GM12878 (cell line): ENCODE measurements at regions not wholly inside any gene's neighbourhood (a gene's known extent, or its start where the extent isn't known, plus 50 kb on each side); places are given as distances from the start of the nearest gene placed in this dataset.

Experiments used
- ATAC-seq: fragments of 200-7000 bp; cut with Tn5 transposase; 3 replicates; pipeline ENCODE4 v1.9.1; 2020; ENCODE audit warnings: mild to moderate bottlenecking, moderate library complexity
- BruUV-seq: library from RNA; stranded (reverse); fragments of 400-500 nt; replicated peaks from 2 replicates; lab custom pipeline; 2021; lab: Mats Ljungman, UMichigan
- CTCF ChIA-PET: fragments of 300-600 bp; sonication (Branson Sonifier 250); formaldehyde crosslinking; extraction: SDS; loops from one replicate; lab custom pipeline; 2021; ENCODE audit warnings: inconsistent platforms; lab: Yijun Ruan, JAX
- POLR2A ChIA-PET: fragments of 350-600 bp; formaldehyde crosslinking; extraction: SDS; loops from one replicate; lab custom pipeline; 2021; ENCODE audit warnings: inconsistent platforms; lab: Charles Lee
- RAD21 ChIA-PET: fragments of 300-600 bp; sonication (Branson Sonifier 250); formaldehyde crosslinking; loops from one replicate; lab custom pipeline; 2023; ENCODE audit warnings: antibody characterized with exemption; ENCODE audit not compliant: unreplicated experiment; lab: Charles Lee
- SMC1A ChIA-PET: fragments of 300-600 bp; sonication (Branson Sonifier 250); formaldehyde crosslinking; loops from one replicate; lab custom pipeline; 2023; ENCODE audit not compliant: unreplicated experiment, uncharacterized antibody; lab: Charles Lee
- DNase-seq: peaks from one replicate; pipeline ENCODE4 v3.0.0-alpha.2; 2011; ENCODE audit warnings: low read depth, low spot score
- FAIRE-seq: peaks from 3 replicates; lab custom pipeline; 2011; peaks lifted over from hg19 to GRCh38; lab: Jason Lieb, UNC
- H2AFZ ChIP-seq: 2 replicates; pipeline ENCODE4 v1.6.0; 2011; ENCODE audit warnings: low read depth, low read length, control low read depth; ENCODE audit not compliant: control insufficient read depth
- H3K27ac ChIP-seq: 2 replicates; pipeline ENCODE4 v1.5.1; 2011; ENCODE audit warnings: control low read depth; ENCODE audit not compliant: control insufficient read depth, insufficient read depth
- H3K27me3 ChIP-seq, 2 experiments: replicated peaks in 1 of 2; 2 replicates each; pipeline versions ENCODE4 v1.6.0 to v1.6.1; 2011; ENCODE audit warnings: low read length in 1 of 2; ENCODE audit not compliant: control insufficient read depth in 2 of 2, insufficient read depth in 2 of 2
- H3K36me3 ChIP-seq, 2 experiments: 2 replicates each; pipeline ENCODE4 v1.5.1; 2011; ENCODE audit warnings: low read length in 1 of 2; ENCODE audit not compliant: control insufficient read depth in 2 of 2, insufficient read depth in 2 of 2
- H3K4me1 ChIP-seq: 2 replicates; pipeline ENCODE4 v1.6.1; 2011; ENCODE audit warnings: mild to moderate bottlenecking, low read length, moderate library complexity, mixed read lengths; ENCODE audit not compliant: control insufficient read depth, insufficient read depth
- H3K4me2 ChIP-seq: 2 replicates; pipeline ENCODE4 v1.6.0; 2011; ENCODE audit warnings: control low read depth; ENCODE audit not compliant: control insufficient read depth, insufficient read depth
- H3K4me3 ChIP-seq: fragments of 200-600 bp; sonication (generic); 2 replicates; pipeline ENCODE4 v1.5.1; 2016
- H3K79me2 ChIP-seq: 2 replicates; pipeline ENCODE4 v1.6.0; 2011; ENCODE audit warnings: low read length; ENCODE audit not compliant: control insufficient read depth, insufficient read depth
- H3K9ac ChIP-seq: 2 replicates; pipeline ENCODE4 v1.8.0; 2011; ENCODE audit warnings: low read length, control low read depth, mixed read lengths; ENCODE audit not compliant: control insufficient read depth, insufficient read depth
- H3K9me3 ChIP-seq: replicated peaks from 3 replicates; pipeline ENCODE4 v1.5.1; 2011; ENCODE audit warnings: mild to moderate bottlenecking, low read length; ENCODE audit not compliant: control insufficient read depth, insufficient read depth
- H4K20me1 ChIP-seq: 2 replicates; pipeline ENCODE4 v1.6.0; 2011; ENCODE audit not compliant: control insufficient read depth, insufficient read depth
- ATF7 ChIP-seq: fragments of 450-650 bp; IDR thresholded peaks from 2 replicates; pipeline ENCODE4 v1.6.1; 2016; ENCODE audit warnings: low read depth, mild to moderate bottlenecking
- BMI1 ChIP-seq: fragments of 450-650 bp; IDR thresholded peaks from 2 replicates; pipeline ENCODE4 v1.6.1; 2016; ENCODE audit warnings: mild to moderate bottlenecking, moderate library complexity, borderline replicate concordance
- CBX5 ChIP-seq: sonication (generic); IDR thresholded peaks from 2 replicates; pipeline ENCODE4 v1.6.1; 2016; ENCODE audit warnings: low read depth, moderate library complexity, mild to moderate bottlenecking, inconsistent platforms
- CHD1 ChIP-seq: IDR thresholded peaks from 2 replicates; pipeline ENCODE4 v1.6.1; 2012; ENCODE audit warnings: low read depth, low read length, improper control_type of control experiment
- CREM ChIP-seq: IDR thresholded peaks from 2 replicates; pipeline ENCODE4 v1.6.1; 2014; ENCODE audit warnings: antibody characterized with exemption, low read depth
- EED ChIP-seq: sonication (generic); IDR thresholded peaks from 2 replicates; pipeline ENCODE4 v1.6.1; 2016; ENCODE audit warnings: antibody characterized with exemption, low read depth
- EGR1 ChIP-seq, 2 experiments: IDR thresholded peaks; 1 replicate in 1 of 2; 2 replicates in 1 of 2; pipeline ENCODE4 v1.6.1; 2011 to 2012; ENCODE audit warnings: low read depth in 2 of 2, low read length in 2 of 2, borderline replicate concordance in 1 of 2, mild to moderate bottlenecking in 1 of 2, moderate library complexity in 1 of 2
- FOXM1 ChIP-seq: IDR thresholded peaks from 2 replicates; pipeline ENCODE4 v1.6.1; 2012; ENCODE audit warnings: low read depth, mild to moderate bottlenecking, inconsistent platforms, low read length, moderate library complexity
- IKZF1 ChIP-seq: fragments of 450-650 bp; conservative IDR thresholded peaks from 2 replicates; pipeline ENCODE4 v1.6.1; 2017; ENCODE audit warnings: antibody characterized with exemption, mild to moderate bottlenecking
- KLF5 ChIP-seq: fragments of 450-650 bp; IDR thresholded peaks from 2 replicates; pipeline ENCODE4 v1.6.1; 2014; ENCODE audit warnings: mild to moderate bottlenecking; ENCODE audit not compliant: partially characterized antibody
- LARP7 ChIP-seq: fragments of 450-650 bp; IDR thresholded peaks from 2 replicates; pipeline ENCODE4 v1.6.1; 2017; ENCODE audit warnings: mild to moderate bottlenecking
- MXI1 ChIP-seq: fragments of 150-350 bp; IDR thresholded peaks from 2 replicates; pipeline ENCODE4 v1.6.1; 2011; ENCODE audit warnings: low read depth, mild to moderate bottlenecking, inconsistent platforms, low read length, improper control_type of control experiment
- NFYB ChIP-seq: IDR thresholded peaks from 2 replicates; pipeline ENCODE4 v1.6.1; 2011; ENCODE audit warnings: low read depth, mild to moderate bottlenecking, low read length, improper control_type of control experiment, moderate library complexity; ENCODE audit not compliant: insufficient read depth
- NKRF ChIP-seq: fragments of 450-650 bp; conservative IDR thresholded peaks from 2 replicates; pipeline ENCODE4 v1.6.1; 2017; ENCODE audit warnings: mild to moderate bottlenecking, moderate library complexity
- POLR2AphosphoS2 ChIP-seq: IDR thresholded peaks from 2 replicates; pipeline ENCODE4 v1.6.1; 2011; ENCODE audit warnings: low read depth, mild to moderate bottlenecking, low read length, improper control_type of control experiment, moderate library complexity
- RCOR1 ChIP-seq: conservative IDR thresholded peaks from 2 replicates; pipeline ENCODE4 v1.6.1; 2012; ENCODE audit warnings: low read depth, low read length, improper control_type of control experiment
- SREBF1 ChIP-seq: IDR thresholded peaks from 2 replicates; pipeline ENCODE4 v1.6.1; 2012; ENCODE audit warnings: mild to moderate bottlenecking, low read length
- TBL1XR1 ChIP-seq: IDR thresholded peaks from 2 replicates; pipeline ENCODE4 v1.6.1; 2012; ENCODE audit warnings: low read depth, low read length, improper control_type of control experiment
- TCF12 ChIP-seq: IDR thresholded peaks from 2 replicates; pipeline ENCODE4 v1.6.1; 2011; ENCODE audit warnings: low read depth, mild to moderate bottlenecking, low read length
- ZNF217 ChIP-seq: fragments of 450-650 bp; IDR thresholded peaks from 2 replicates; pipeline ENCODE4 v1.6.1; 2017; ENCODE audit warnings: antibody characterized with exemption, mild to moderate bottlenecking
- WGBS: methylation state at CpG from one replicate; pipeline ENCODE4 v1.1.6; 2016; ENCODE audit warnings: low lambda C conversion rate; ENCODE audit not compliant: insufficient replicate concordance, insufficient coverage; ENCODE audit errors: missing lambda C conversion rate; 5-methylcytosine and 5-hydroxymethylcytosine counted together
- in situ Hi-C: fragments of 300-500 bp; cut with MboI; formaldehyde crosslinking; loops from 9 replicates; pipeline ENCODE4 v1.14.3; 2018; ENCODE audit warnings: mixed read lengths
- intact Hi-C: fragments of 100-400 bp; cut with micrococcal nuclease; formaldehyde crosslinking; loops from one replicate; pipeline ENCODE4 v1.14.2; 2022; ENCODE audit not compliant: unreplicated experiment

GRCh38 chr13:73216381-73216831 is 157.6 kb downstream of the KLF5 start:
- WGBS, result 41% methylated on average over 5 of the region's 5 CpGs
- no peaks in the 10 kb centered on the region for H3K79me2 ChIP-seq
- H3K9me3 ChIP-seq, result no peaks in the 10 kb centered on the region
- FAIRE-seq (no peak), ATAC-seq (no peak), DNase-seq (no peak)
- H3K4me3 ChIP-seq, result no peak overlapping the region
- ChIA-PET RAD21 (no interaction called here), POLR2A (interaction anchor here (0.6 kb wide), 1 partner anchor 117 kb away, joined by 5 read pairs; no protein-coding TSS in a partner anchor), SMC1A (no interaction called here), CTCF (no interaction called here)
- no peak overlapping the region for H3K27ac ChIP-seq
- no peak overlapping the region for H3K4me2 ChIP-seq
- TF ChIP-seq EGR1 (IDR thresholded peaks at IDR 0.05; ENCODE audit: borderline replicate concordance in 1 of 2, low read depth in 2 of 2, low read length in 2 of 2), result no peak
- no peak for TF ChIP-seq FOXM1
- no peak for TF ChIP-seq CBX5
- no peak for TF ChIP-seq TBL1XR1
- TF ChIP-seq CHD1, result no peak
- H3K4me1 ChIP-seq, result no peaks in the 10 kb centered on the region
- H3K9ac ChIP-seq, result no peak overlapping the region
- no TSS peak for BruUV-seq
- in situ Hi-C loops (no loop called here), intact Hi-C loops (no loop called here)
- no peaks in the 10 kb centered on the region for H4K20me1 ChIP-seq
- H3K27me3 ChIP-seq, result no peaks in the 10 kb centered on the region; a peak in 1 of 4 replicates
- no peak overlapping the region for H2AFZ ChIP-seq
- no peaks in the 10 kb centered on the region for H3K36me3 ChIP-seq

GRCh38 chr13:73215823-73216222 is 157.0 kb downstream of the KLF5 start:
- RAD21 ChIA-PET, result no interaction called here
- TF ChIP-seq BMI1, result no peak
- TF ChIP-seq ATF7, result no peak
- TF ChIP-seq SREBF1, result no peak
- no peak for TF ChIP-seq NKRF
- TF ChIP-seq LARP7, result no peak
- no peak for TF ChIP-seq MXI1
- no peak for TF ChIP-seq TCF12
- no peak for TF ChIP-seq KLF5
- no peak for TF ChIP-seq IKZF1
- no peak for TF ChIP-seq NFYB
- TF ChIP-seq EED, result no peak
- no peak for TF ChIP-seq CBX5
- no peak for TF ChIP-seq RCOR1
- TF ChIP-seq ZNF217, result no peak
- TF ChIP-seq POLR2AphosphoS2, result no peak
- TF ChIP-seq CREM, result no peak

More at GRCh38 chr13:73215823-73216222, 157.0 kb downstream of the KLF5 start:
- BruUV-seq, result no TSS peak
- no peaks in the 10 kb centered on the region for H3K36me3 ChIP-seq
- DNase-seq (no peak), ATAC-seq (no peak), FAIRE-seq (no peak)
- no peak overlapping the region for H3K9ac ChIP-seq
- no peaks in the 10 kb centered on the region for H3K79me2 ChIP-seq
- intact Hi-C loops, result no loop called here
- H2AFZ ChIP-seq, result no peak overlapping the region
- H3K4me3 ChIP-seq, result no peak overlapping the region
- in situ Hi-C loops, result no loop called here
- ChIA-PET POLR2A (no interaction called here), SMC1A (no interaction called here), CTCF (no interaction called here)
- no peak overlapping the region for H3K27ac ChIP-seq
- H3K9me3 ChIP-seq, result no peaks in the 10 kb centered on the region
- H3K27me3 ChIP-seq, result no peaks in the 10 kb centered on the region; a peak in 1 of 4 replicates
- no peaks in the 10 kb centered on the region for H4K20me1 ChIP-seq
- WGBS, result 43% methylated on average over 6 of the region's 6 CpGs
- no peaks in the 10 kb centered on the region for H3K4me1 ChIP-seq
- no peak overlapping the region for H3K4me2 ChIP-seq
